ENCODE measurements at regions not wholly inside any gene's neighbourhood (a gene's known extent, or its start where the extent isn't known, plus 50 kb on each side); places are given as distances from the start of the nearest gene placed in this dataset.

DNA sequence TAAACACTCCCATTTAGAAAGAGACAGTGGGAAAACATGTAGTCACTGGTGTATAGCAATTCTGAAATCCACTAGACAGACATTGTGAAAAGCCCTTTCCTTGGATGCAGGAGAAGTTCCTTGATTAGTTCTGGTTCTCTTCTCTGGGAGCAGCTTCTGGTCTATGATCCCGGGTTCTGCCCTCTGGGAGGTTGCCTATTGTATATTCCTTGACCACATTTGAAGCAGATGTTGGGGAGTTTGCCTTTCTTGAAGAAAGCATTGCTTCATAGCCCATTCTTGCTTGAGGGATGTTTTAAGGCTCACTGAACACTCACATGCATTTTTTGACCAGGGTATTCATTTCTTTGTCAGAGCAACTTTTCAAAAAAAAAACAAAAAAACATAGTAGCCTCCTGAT, 211.9 kb downstream of the NDFIP2 start:
- H3K9me3 ChIP-seq = no peaks in the 10 kb centered on the region
- H3K27me3 ChIP-seq = no peaks in the 10 kb centered on the region
- no peak for DNase-seq
- no peaks in the 10 kb centered on the region for H3K36me3 ChIP-seq
- 88 to 96% (median 90%) methylated on average over 1 of the region's 1 CpG for WGBS, 3 donors
- TF ChIP-seq EP300 (IDR thresholded peaks at IDR 0.05) (no peak), POLR2A (IDR thresholded peaks at IDR 0.05) (no peak)
- TF ChIP-seq, protein P1, sequence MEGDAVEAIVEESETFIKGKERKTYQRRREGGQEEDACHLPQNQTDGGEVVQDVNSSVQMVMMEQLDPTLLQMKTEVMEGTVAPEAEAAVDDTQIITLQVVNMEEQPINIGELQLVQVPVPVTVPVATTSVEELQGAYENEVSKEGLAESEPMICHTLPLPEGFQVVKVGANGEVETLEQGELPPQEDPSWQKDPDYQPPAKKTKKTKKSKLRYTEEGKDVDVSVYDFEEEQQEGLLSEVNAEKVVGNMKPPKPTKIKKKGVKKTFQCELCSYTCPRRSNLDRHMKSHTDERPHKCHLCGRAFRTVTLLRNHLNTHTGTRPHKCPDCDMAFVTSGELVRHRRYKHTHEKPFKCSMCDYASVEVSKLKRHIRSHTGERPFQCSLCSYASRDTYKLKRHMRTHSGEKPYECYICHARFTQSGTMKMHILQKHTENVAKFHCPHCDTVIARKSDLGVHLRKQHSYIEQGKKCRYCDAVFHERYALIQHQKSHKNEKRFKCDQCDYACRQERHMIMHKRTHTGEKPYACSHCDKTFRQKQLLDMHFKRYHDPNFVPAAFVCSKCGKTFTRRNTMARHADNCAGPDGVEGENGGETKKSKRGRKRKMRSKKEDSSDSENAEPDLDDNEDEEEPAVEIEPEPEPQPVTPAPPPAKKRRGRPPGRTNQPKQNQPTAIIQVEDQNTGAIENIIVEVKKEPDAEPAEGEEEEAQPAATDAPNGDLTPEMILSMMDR (IDR thresholded peaks at IDR 0.05) = no peak
- no peak overlapping the region for H3K4me3 ChIP-seq
- H3K4me1 ChIP-seq (ENCODE audit: insufficient read depth) = no peaks in the 10 kb centered on the region
- intact Hi-C loops (cut with DNase I) = no loop called here
- no peak overlapping the region for H3K27ac ChIP-seq

DNA sequence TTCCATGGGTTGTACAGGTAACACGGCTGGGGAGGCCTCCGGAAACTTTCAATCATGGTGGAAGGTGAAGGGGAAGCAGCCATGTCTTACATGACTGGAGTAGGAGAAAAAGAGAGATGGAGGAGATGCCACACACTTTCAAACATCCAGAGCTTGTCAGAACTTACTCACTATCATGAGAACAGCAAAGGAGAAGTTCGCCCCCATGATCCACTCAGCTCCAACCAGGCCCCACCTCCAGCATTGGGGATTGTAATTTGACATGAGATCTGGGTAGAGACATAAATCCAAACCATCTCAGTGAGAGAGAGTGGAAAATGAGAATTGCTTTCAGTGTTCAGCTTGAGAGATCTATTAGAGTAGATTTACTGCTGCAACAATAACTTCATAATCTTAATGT, 210.9 kb downstream of the NDFIP2 start:
- H3K27me3 ChIP-seq = no peaks in the 10 kb centered on the region
- H3K9me3 ChIP-seq = no peaks in the 10 kb centered on the region
- H3K4me3 ChIP-seq = no peak overlapping the region
- no peak overlapping the region for H3K27ac ChIP-seq
- no peaks in the 10 kb centered on the region for H3K4me1 ChIP-seq (ENCODE audit: insufficient read depth)
- TF ChIP-seq, protein P1 (IDR thresholded peaks at IDR 0.05) = no peak
- TF ChIP-seq EP300 (IDR thresholded peaks at IDR 0.05) = no peak
- TF ChIP-seq POLR2A (IDR thresholded peaks at IDR 0.05) = no peak
- no peaks in the 10 kb centered on the region for H3K36me3 ChIP-seq
- intact Hi-C loops (cut with DNase I) = no loop called here
- 93 to 95% (median 94%) methylated on average over 3 of the region's 3 CpGs for WGBS, 3 donors
- DNase-seq = no peak

DNA sequence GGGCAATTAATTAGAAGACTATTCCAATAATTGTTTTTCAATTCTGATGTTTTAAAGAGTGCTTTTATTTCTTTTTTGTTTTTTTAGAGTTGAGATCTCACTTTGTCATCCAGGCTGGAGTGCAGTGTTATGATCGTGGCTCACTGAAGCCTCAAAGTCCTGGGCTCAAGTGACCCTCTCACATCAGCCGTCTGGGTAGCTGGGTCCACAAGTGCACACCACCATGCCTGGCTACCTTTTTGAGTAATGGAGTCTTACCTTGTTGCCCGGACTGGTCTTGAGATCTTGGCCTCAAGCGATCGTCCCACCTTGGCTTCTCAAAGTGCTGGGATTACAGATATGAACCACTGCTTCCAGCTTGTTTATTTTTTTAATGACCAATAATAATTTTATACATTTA, 207.8 kb downstream of the NDFIP2 start:
- TF ChIP-seq EP300 (IDR thresholded peaks at IDR 0.05) (no peak), POLR2A (IDR thresholded peaks at IDR 0.05) (no peak)
- TF ChIP-seq, protein P1 (IDR thresholded peaks at IDR 0.05) = no peak
- whole genome bisulfite sequencing, 3 donors = 92 to 95% (median 95%) methylated on average over 5 of the region's 5 CpGs
- H3K4me3 ChIP-seq = no peak overlapping the region
- no peak for DNase-seq
- H3K36me3 ChIP-seq = no peaks in the 10 kb centered on the region
- intact Hi-C loops (cut with DNase I) = loop anchor here in 1 of 4 donors (10.0 kb wide), 1 partner anchor 46 kb away; no protein-coding TSS in a partner anchor
- H3K4me1 ChIP-seq (ENCODE audit: insufficient read depth) = no peaks in the 10 kb centered on the region
- H3K27ac ChIP-seq = no peak overlapping the region
- H3K9me3 ChIP-seq = no peaks in the 10 kb centered on the region
- no peaks in the 10 kb centered on the region for H3K27me3 ChIP-seq

DNA sequence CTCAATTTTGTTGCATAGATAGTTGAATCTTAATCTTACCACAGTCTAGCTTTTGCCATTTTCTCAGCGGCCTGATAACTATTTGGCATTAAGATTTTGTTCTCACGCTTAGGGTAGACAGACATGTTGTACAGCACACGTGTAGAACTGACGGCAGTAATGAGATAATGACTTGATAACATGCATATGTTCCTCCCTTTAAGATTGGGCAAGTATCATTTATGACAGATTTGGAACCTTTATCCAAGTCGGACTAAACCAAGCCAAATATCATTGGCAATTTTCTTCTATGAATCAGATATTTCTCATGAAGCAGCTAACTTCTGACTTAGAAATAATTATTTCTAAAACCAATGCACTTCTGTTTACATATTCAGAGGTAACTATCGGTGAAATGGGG, 205.5 kb downstream of the NDFIP2 start:
- Histone ChIP-seq H3K4me1 (ENCODE audit: insufficient read depth) (no peaks in the 10 kb centered on the region), H3K27ac (no peak overlapping the region), H3K36me3 (no peaks in the 10 kb centered on the region), H3K9me3 (no peaks in the 10 kb centered on the region), H3K4me3 (no peak overlapping the region), H3K27me3 (no peaks in the 10 kb centered on the region)
- intact Hi-C loops (cut with DNase I) = loop anchor here in 1 of 4 donors (10.0 kb wide), 1 partner anchor 48 kb away; no protein-coding TSS in a partner anchor
- WGBS, 3 donors = 49 to 61% (median 57%) methylated on average over 6 of the region's 6 CpGs
- TF ChIP-seq POLR2A (IDR thresholded peaks at IDR 0.05) = no peak
- TF ChIP-seq, protein P1 (IDR thresholded peaks at IDR 0.05) = no peak
- TF ChIP-seq EP300 (IDR thresholded peaks at IDR 0.05) = no peak
- no peak for DNase-seq

All from ovary (tissue), 7 donors.